Myocyte (in vitro differentiated cells): ENCODE measurements at regions not wholly inside any gene's neighbourhood (a gene's known extent, or its start where the extent isn't known, plus 50 kb on each side); places are given as distances from the start of the nearest gene placed in this dataset.

Source experiments
- DNase-seq: peaks from one replicate; pipeline ENCODE4 v3.0.0-alpha.2; 2012; ENCODE audit warnings: low read depth

DNA sequence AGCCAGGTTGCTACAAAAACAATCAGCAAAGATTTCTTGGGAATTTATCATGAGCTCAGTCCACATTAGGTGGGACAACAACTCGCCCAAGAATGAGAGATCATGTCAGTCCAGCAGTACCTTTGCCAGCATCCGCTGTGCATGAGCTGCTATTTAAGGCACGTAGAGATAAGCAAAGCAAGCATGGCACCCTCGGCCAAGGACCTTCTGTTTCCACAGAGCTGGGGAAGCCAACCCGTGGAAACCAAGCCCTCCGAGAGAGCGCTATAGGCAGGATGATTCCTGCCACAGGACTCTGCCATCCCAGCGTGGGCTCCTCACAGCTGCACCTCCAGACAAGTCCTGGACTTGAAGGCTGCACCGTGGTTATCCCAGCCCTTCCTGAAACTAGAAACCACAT, 189.5 kb upstream of the PPP1R26 start:
- no peak for DNase-seq

- no peak for DNase-seq
These were observed 189.0 kb upstream of the PPP1R26 start for GRCh38 chr9:135290566-135290965.

DNA sequence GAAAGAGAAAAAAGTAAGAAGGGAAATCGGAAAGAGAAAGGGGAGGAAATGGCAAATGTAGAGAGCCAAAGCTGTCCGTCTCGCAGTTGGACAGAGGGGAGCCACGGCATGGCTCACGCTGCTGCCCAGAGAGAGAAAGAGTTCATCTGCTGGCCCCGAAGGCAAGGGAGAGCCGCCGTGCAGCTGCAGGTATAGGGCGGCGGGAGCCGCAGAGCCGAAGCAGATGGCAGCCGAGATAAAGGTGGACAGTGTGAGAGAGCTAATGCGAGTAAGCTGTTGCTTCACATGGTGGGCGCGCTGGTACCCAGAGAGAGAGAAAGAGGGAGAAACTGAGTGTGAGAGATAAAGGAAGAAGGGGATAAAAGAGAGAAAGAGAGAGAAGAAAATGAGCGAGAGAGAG, 188.4 kb upstream of the PPP1R26 start:
- DNase-seq, result no peak

- no peak for DNase-seq
These were observed 184.7 kb upstream of the PPP1R26 start for GRCh38 chr9:135294836-135295235.

DNA sequence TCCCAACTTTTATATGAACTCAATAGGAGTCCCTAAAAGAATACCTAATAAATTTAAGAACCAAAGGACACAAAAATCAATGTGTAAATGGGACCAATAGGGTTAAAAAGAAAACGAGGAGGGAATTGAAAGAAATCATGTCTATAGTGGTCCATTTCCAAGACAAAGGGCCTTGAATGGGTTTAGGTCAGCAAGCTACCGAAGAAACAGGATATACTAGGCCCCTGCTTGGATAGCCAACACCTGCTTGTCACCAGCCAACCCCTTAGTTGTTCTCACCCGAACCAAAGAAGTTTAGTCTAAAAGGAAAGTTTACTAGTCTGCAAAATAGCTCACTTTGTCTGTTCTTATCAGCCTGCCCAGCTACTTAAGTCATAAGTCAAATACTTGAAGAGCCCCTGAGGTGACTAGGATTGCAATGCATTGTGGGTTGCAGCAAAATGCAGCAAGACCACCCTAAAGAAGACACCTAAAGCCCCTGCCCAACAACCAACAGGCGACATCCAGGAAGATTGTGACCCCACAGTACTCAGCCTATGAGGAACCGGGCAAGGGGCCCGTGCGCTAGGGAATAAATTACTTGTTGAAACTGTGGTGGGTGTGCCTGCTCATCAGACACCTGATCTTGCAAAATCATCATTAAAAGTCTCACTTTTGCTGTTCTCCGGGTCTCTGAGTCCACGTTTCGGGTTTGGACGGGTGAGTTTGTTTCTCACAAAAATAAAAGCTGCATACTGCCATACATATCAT, 183.9 kb upstream of the PPP1R26 start:
- DNase-seq, result no peak

GRCh38 chr9:135296735-135297455, 182.7 kb upstream of the PPP1R26 start:
- no peak for DNase-seq

GRCh38 chr9:135297456-135298075, 182.0 kb upstream of the PPP1R26 start:
- no peak for DNase-seq

DNA sequence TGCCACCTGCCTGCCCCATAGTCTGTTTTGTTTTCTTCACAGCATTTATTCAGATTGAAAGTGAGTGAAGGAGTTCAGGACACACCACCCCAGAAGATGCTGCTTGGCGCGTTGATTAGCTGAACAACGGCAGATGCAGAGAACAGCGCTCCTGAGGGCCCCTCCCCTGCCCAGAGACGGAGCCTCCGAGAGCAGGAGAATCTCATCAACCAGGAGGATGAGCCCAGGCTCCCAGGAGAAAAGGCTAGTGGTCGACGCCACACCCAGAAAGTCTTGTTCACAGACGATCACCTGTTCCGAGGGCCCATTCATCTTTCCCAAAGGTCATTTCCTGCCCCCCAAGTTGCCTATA, 180.4 kb upstream of the PPP1R26 start:
- no peak for DNase-seq

DNA sequence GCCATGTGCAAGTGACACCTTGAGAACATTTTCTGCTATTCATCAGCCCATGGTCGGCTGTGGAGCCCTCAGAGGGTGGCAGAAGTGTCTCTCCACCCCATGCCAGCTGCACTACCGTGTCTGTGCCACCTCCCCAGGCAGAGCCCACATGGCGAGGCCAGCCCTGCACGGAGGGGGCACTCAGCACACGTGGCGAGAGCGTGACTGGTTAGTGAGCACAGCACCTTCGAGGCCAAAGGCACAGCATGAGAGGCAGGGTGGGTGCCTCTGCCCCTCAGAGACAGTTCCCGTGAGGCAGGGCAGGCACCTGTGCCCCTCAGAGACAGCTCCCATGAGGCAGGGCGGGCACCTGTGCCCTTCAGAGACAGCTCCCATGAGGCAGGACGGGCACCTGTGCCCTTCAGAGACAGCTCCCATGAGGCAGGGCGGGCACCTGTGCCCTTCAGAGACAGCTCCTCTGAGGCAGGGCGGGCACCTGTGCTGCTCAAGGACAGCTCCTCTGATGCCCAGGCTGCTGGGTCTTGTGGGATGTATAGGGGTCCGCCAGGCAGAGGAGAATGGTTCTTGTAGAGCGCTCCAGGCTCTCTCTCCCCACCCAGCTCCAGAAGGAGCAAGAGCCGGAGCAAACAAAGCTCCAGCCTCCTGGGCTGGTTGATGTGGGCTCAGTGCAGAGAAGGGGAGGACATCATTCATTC, 179.8 kb upstream of the PPP1R26 start:
- DNase-seq, result no peak

- DNase-seq, result no peak
These were observed 179.0 kb upstream of the PPP1R26 start for GRCh38 chr9:135300346-135301141.

DNA sequence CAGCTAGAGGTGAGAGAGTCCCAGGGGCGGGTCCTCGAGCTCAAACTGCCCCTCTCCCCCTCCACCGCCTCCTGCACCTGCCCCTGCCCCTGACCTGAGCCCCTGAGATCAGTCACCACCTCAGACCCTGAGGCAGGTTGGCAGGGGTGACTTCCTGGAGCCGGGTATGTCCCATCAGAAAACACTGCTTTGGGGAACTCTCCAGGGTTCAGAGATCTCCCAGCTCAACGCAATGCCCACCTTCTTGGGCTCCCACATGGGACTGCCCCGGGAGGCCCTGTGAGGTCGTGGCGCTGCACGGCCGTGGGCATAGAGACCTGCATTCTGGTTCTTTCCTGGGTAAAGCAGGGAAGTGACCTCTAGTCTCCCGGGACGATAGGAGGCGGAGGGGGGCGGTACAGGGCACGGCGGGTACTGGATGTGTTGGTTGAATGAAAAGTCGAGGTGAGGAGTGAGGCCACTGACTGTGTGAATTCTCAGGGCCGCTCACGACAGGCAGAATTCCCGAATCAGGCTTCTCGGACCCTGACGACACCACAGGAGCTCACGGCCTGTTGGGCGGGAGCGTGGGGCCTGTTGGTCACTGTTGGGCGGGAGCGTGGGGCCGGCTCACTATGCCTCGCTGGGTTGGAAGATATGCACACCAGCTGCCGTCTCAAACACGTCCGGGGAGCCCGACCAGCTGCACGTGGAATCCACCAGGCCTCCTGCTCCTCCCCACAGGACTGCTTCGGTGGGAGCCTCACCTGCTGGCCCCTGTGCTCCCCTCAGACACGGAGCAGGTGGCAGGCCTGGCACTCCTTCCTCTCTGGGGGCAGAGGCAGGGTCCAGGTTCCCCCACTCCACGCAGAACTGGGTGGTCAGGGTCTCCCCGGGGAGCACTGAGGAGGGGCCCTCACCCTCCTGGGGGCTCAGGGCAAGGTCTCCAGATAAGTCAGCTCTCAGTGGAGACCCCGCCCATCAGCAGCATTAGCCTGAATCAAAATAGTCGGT, 178.0 kb upstream of the PPP1R26 start:
- no peak for DNase-seq

GRCh38 chr9:135302329-135303279, 177.0 kb upstream of the PPP1R26 start:
- no peak for DNase-seq

- DNase-seq, result no peak
These were observed 176.3 kb upstream of the PPP1R26 start for GRCh38 chr9:135303280-135303647.

DNA sequence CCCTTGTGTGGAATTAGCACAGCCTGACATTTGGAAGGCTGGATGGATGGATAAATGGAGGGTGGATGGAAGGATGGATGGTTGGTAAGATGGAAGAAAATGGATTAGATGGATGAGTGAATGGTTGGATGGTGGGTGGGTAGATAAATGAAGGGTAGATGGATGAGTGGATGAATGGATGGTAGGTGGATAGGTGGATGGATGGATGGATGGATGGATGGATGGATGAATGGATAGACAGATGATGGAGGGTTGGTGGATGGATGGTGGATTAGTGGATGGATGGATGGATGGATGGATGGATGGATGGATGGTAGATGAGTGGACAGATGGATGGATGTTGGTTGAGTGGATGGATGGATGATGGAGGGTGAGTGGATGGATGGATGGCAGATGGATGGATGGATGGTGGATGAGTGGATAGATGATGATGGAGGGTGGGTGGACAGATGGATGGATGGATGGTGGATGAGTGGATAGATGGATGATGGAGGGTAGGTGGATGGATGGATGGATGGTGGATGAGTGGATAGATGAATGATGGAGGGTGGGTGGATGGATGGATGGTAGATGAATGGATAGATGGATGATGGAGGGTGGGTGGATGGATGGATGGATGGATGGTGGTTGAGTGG, 175.6 kb upstream of the PPP1R26 start:
- DNase-seq, result no peak

- no peak for DNase-seq
These were observed 174.7 kb upstream of the PPP1R26 start for GRCh38 chr9:135304886-135305285.

DNA sequence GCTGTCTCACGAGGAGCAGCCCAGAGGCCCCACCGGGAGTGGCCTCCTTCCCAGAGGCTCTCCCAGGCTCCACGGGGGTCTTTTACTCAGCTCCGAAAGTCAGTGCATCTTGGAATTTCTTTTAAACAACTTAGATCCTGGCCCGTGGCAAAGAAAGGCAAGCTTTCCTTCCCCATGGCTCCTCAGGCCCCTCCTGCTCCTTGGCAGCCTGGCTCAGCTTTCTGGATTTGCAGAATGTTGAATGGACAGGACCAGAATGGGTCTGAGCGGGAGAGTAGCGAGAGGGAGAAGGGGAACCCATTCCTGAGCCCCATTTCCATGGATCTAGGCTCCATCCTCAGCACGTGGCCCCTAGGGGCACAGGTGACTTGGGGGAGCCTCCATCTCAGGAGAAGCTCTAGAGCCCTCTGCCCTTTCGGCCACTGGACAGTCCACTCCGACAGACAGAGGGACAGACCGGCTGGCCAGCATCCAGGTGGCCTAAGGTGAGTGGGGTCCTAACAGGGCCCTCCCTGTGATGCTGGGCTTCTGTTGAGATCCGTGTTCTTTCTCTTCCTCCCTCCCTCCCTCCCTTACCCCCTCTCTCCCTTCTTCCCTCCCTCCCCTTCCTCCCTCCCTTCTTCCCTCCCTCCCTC, 173.9 kb upstream of the PPP1R26 start:
- DNase-seq, result no peak

- no peak for DNase-seq
These were observed 172.9 kb upstream of the PPP1R26 start for GRCh38 chr9:135306699-135307098.

- no peak for DNase-seq
These were observed 172.3 kb upstream of the PPP1R26 start for GRCh38 chr9:135307300-135307699.
